Skeletal muscle tissue (tissue), 3 donors: ENCODE measurements at regions not wholly inside any gene's neighbourhood (a gene's known extent, or its start where the extent isn't known, plus 50 kb on each side); places are given as distances from the start of the nearest gene placed in this dataset.

ENCODE experiments used
- H3K27ac ChIP-seq: one replicate; pipeline ENCODE4 v1.7.0; 2013; ENCODE audit warnings: mild to moderate bottlenecking, low read depth, low read length, inconsistent platforms
- H3K27me3 ChIP-seq, 3 donors: one replicate each; pipeline ENCODE4 v1.7.0; 2013; ENCODE audit warnings: low read length in 3 of 3; ENCODE audit not compliant: control insufficient read depth in 3 of 3, insufficient read depth in 3 of 3
- H3K36me3 ChIP-seq, 3 donors: one replicate each; pipeline ENCODE4 v1.7.0; 2013; ENCODE audit warnings: low read length in 3 of 3; ENCODE audit not compliant: control insufficient read depth in 3 of 3, insufficient read depth in 3 of 3
- H3K4me1 ChIP-seq, 3 donors: one replicate each; pipeline ENCODE4 v1.7.0; 2013; ENCODE audit warnings: low read length in 3 of 3, mild to moderate bottlenecking in 3 of 3; ENCODE audit not compliant: control insufficient read depth in 3 of 3, insufficient read depth in 3 of 3
- H3K4me3 ChIP-seq, 3 donors: one replicate each; pipeline ENCODE4 v1.7.0; 2013; ENCODE audit warnings: low read length in 3 of 3
- H3K9ac ChIP-seq, 3 donors: one replicate each; pipeline ENCODE4 v1.7.0; 2013; ENCODE audit warnings: low read length in 3 of 3, mild to moderate bottlenecking in 3 of 3, moderate library complexity in 2 of 3, low read depth in 1 of 3
- H3K9me3 ChIP-seq, 3 donors: one replicate each; pipeline ENCODE4 v1.7.0; 2013; ENCODE audit warnings: low read length in 3 of 3; ENCODE audit not compliant: control insufficient read depth in 3 of 3
- donor health status: Osteomylitis.

GRCh38 chr6:148650941-148651505 lies 95.8 kb upstream of the UST start:
- no peaks in the 10 kb centered on the region for H3K27me3 ChIP-seq
- H3K9ac ChIP-seq: no peak overlapping the region
- H3K27ac ChIP-seq: no peak overlapping the region
- H3K9me3 ChIP-seq: peaks cover 0 to 2% (median 0%) of the 10 kb centered on the region in 3 donors
- no peak overlapping the region for H3K4me3 ChIP-seq
- H3K4me1 ChIP-seq: no peaks in the 10 kb centered on the region
- no peaks in the 10 kb centered on the region for H3K36me3 ChIP-seq

GRCh38 chr6:148652205-148652604 lies 94.6 kb upstream of the UST start:
- Histone ChIP-seq H3K27ac (no peak overlapping the region), H3K27me3 (no peaks in the 10 kb centered on the region), H3K4me1 (no peaks in the 10 kb centered on the region), H3K9ac (no peak overlapping the region), H3K4me3 (no peak overlapping the region), H3K36me3 (no peaks in the 10 kb centered on the region), H3K9me3 (peaks cover 0 to 2% (median 0%) of the 10 kb centered on the region in 3 donors)

- Histone ChIP-seq H3K27me3 (no peaks in the 10 kb centered on the region), H3K9ac (no peak overlapping the region), H3K36me3 (no peaks in the 10 kb centered on the region), H3K27ac (no peak overlapping the region), H3K4me1 (no peaks in the 10 kb centered on the region), H3K4me3 (no peak overlapping the region), H3K9me3 (peaks cover 0 to under 1% (median 0%) of the 10 kb centered on the region in 3 donors)
Observed at GRCh38 chr6:148653138-148653776, 93.6 kb upstream of the UST start.

GRCh38 chr6:148657048-148657447 lies 89.8 kb upstream of the UST start:
- Histone ChIP-seq H3K27ac (no peak overlapping the region), H3K9ac (no peak overlapping the region), H3K36me3 (no peaks in the 10 kb centered on the region), H3K4me1 (no peaks in the 10 kb centered on the region), H3K4me3 (no peak overlapping the region), H3K27me3 (no peaks in the 10 kb centered on the region), H3K9me3 (no peaks in the 10 kb centered on the region)

- Histone ChIP-seq H3K36me3 (no peaks in the 10 kb centered on the region), H3K27me3 (no peaks in the 10 kb centered on the region), H3K27ac (no peak overlapping the region), H3K9me3 (peaks cover 0 to 3% (median 0%) of the 10 kb centered on the region in 3 donors), H3K4me3 (no peak overlapping the region), H3K9ac (no peak overlapping the region), H3K4me1 (no peaks in the 10 kb centered on the region)
Observed at GRCh38 chr6:148658681-148659430, 88.0 kb upstream of the UST start.

- no peak overlapping the region for H3K27ac ChIP-seq
- H3K36me3 ChIP-seq: no peaks in the 10 kb centered on the region
- peaks cover 2 to 10% (median 8%) of the 10 kb centered on the region in 3 donors for H3K9me3 ChIP-seq
- H3K4me1 ChIP-seq: no peaks in the 10 kb centered on the region
- H3K4me3 ChIP-seq: no peak overlapping the region
- H3K9ac ChIP-seq: no peak overlapping the region
- H3K27me3 ChIP-seq: no peaks in the 10 kb centered on the region
Observed at GRCh38 chr6:148667395-148667794, 79.4 kb upstream of the UST start.

GRCh38 chr6:148671085-148671484 lies 75.7 kb upstream of the UST start:
- Histone ChIP-seq H3K4me1 (no peaks in the 10 kb centered on the region), H3K9me3 (peaks cover 4 to 8% (median 7%) of the 10 kb centered on the region in 3 donors), H3K9ac (no peak overlapping the region), H3K4me3 (no peak overlapping the region), H3K27me3 (no peaks in the 10 kb centered on the region), H3K36me3 (no peaks in the 10 kb centered on the region), H3K27ac (no peak overlapping the region)

- no peak overlapping the region for H3K9ac ChIP-seq
- H3K9me3 ChIP-seq: peaks cover 3 to 5% (median 4%) of the 10 kb centered on the region in 3 donors
- no peaks in the 10 kb centered on the region for H3K27me3 ChIP-seq
- no peaks in the 10 kb centered on the region for H3K36me3 ChIP-seq
- no peak overlapping the region for H3K27ac ChIP-seq
- H3K4me3 ChIP-seq: no peak overlapping the region
- H3K4me1 ChIP-seq: no peaks in the 10 kb centered on the region
Observed at GRCh38 chr6:148671952-148672351, 74.9 kb upstream of the UST start.

- peaks cover 3 to 5% (median 4%) of the 10 kb centered on the region in 3 donors for H3K9me3 ChIP-seq
- no peaks in the 10 kb centered on the region for H3K4me1 ChIP-seq
- no peaks in the 10 kb centered on the region for H3K36me3 ChIP-seq
Observed at GRCh38 chr6:148674306-148674705, 72.5 kb upstream of the UST start.

More at GRCh38 chr6:148674306-148674705, 72.5 kb upstream of the UST start:
- Histone ChIP-seq H3K4me3 (no peak overlapping the region), H3K9ac (no peak overlapping the region), H3K27ac (no peak overlapping the region), H3K27me3 (no peaks in the 10 kb centered on the region)
